ENCODE measurements at regions not wholly inside any gene's neighbourhood (a gene's known extent, or its start where the extent isn't known, plus 50 kb on each side); places are given as distances from the start of the nearest gene placed in this dataset.

- DNase-seq (ENCODE audit: low read depth in 2 of 2) = no peak
These were observed 180.0 kb upstream of the NTM start for GRCh38 chr11:131190446-131190845.

GRCh38 chr11:131191606-131192005 is 178.8 kb upstream of the NTM start:
- DNase-seq (ENCODE audit: low read depth in 2 of 2) = no peak

- DNase-seq (ENCODE audit: low read depth in 2 of 2) = no peak
These were observed 177.8 kb upstream of the NTM start for GRCh38 chr11:131192628-131193027.

GRCh38 chr11:131193031-131193501 is 177.3 kb upstream of the NTM start:
- DNase-seq (ENCODE audit: low read depth in 2 of 2) = no peak

GRCh38 chr11:131194726-131195125 is 175.7 kb upstream of the NTM start:
- DNase-seq (ENCODE audit: low read depth in 2 of 2) = no peak

- no peak for DNase-seq (ENCODE audit: low read depth in 2 of 2)
These were observed 174.5 kb upstream of the NTM start for GRCh38 chr11:131195661-131196517.

GRCh38 chr11:131198161-131199014 is 172.0 kb upstream of the NTM start:
- no peak for DNase-seq (ENCODE audit: low read depth in 2 of 2)

GRCh38 chr11:131199015-131199280 is 171.5 kb upstream of the NTM start:
- DNase-seq (ENCODE audit: low read depth in 2 of 2) = no peak

GRCh38 chr11:131201674-131202073 is 168.7 kb upstream of the NTM start:
- no peak for DNase-seq (ENCODE audit: low read depth in 2 of 2)

GRCh38 chr11:131203040-131203439 is 167.4 kb upstream of the NTM start:
- DNase-seq (ENCODE audit: low read depth in 2 of 2) = no peak

GRCh38 chr11:131204282-131204681 is 166.1 kb upstream of the NTM start:
- no peak for DNase-seq (ENCODE audit: low read depth in 2 of 2)

GRCh38 chr11:131204765-131205380 is 165.5 kb upstream of the NTM start:
- DNase-seq (ENCODE audit: low read depth in 2 of 2) = no peak

GRCh38 chr11:131206671-131207070 is 163.7 kb upstream of the NTM start:
- no peak for DNase-seq (ENCODE audit: low read depth in 2 of 2)

GRCh38 chr11:131207901-131208300 is 162.5 kb upstream of the NTM start:
- no peak for DNase-seq (ENCODE audit: low read depth in 2 of 2)

GRCh38 chr11:131217313-131218310 is 152.8 kb upstream of the NTM start:
- no peak for DNase-seq (ENCODE audit: low read depth in 2 of 2)

- DNase-seq (ENCODE audit: low read depth in 2 of 2) = no peak
These were observed 151.9 kb upstream of the NTM start for GRCh38 chr11:131218542-131218941.

- DNase-seq (ENCODE audit: low read depth in 2 of 2) = no peak
These were observed 150.8 kb upstream of the NTM start for GRCh38 chr11:131219646-131220045.

- DNase-seq (ENCODE audit: low read depth in 2 of 2) = no peak
These were observed 147.0 kb upstream of the NTM start for GRCh38 chr11:131223198-131223991.

GRCh38 chr11:131228378-131228777 is 142.0 kb upstream of the NTM start:
- no peak for DNase-seq (ENCODE audit: low read depth in 2 of 2)

GRCh38 chr11:131229221-131229620 is 141.2 kb upstream of the NTM start:
- DNase-seq (ENCODE audit: low read depth in 2 of 2) = no peak

Data from lung microvascular endothelial cell (primary cell).